Hematopoietic multipotent progenitor cell treated with erythropoietin and hydrocortisone succinate and interleukin-3 and kit ligand, for 8 days (in vitro differentiated cells): ENCODE measurements at regions not wholly inside any gene's neighbourhood (a gene's known extent, or its start where the extent isn't known, plus 50 kb on each side); places are given as distances from the start of the nearest gene placed in this dataset.
"Not testable (repeated sequence)": the region's sequence is repeated elsewhere in the genome, so short reads cannot be mapped to it uniquely, and the experiment has no call there.

Experiments used
- DNase-seq: peaks from one replicate; pipeline ENCODE4 v3.0.0-alpha.2; 2015

GRCh38 chr20:47867831-47868230, 82.5 kb upstream of the SULF2 start:
- no peak for DNase-seq

- no peak for DNase-seq
Measured at GRCh38 chr20:47866480-47866879, 81.2 kb upstream of the SULF2 start.

- DNase-seq: no peak
Measured at GRCh38 chr20:47865912-47866311, 80.6 kb upstream of the SULF2 start.

GRCh38 chr20:47865451-47865850, 80.2 kb upstream of the SULF2 start:
- DNase-seq: no peak

- DNase-seq: no peak
Measured at GRCh38 chr20:47863981-47864380, 78.7 kb upstream of the SULF2 start.

- DNase-seq: no peak
Measured at GRCh38 chr20:47863315-47863965, 78.2 kb upstream of the SULF2 start.

- no peak for DNase-seq
Measured at GRCh38 chr20:47862574-47863240, 77.4 kb upstream of the SULF2 start.

GRCh38 chr20:47861116-47861515, 75.8 kb upstream of the SULF2 start:
- no peak for DNase-seq

- no peak for DNase-seq
Measured at GRCh38 chr20:47860049-47860830, 75.0 kb upstream of the SULF2 start.

- DNase-seq: no peak
Measured at GRCh38 chr20:47859278-47859677, 74.0 kb upstream of the SULF2 start.

GRCh38 chr20:47857569-47858464, 72.5 kb upstream of the SULF2 start:
- DNase-seq: no peak

- DNase-seq: no peak
Measured at GRCh38 chr20:47857187-47857568, 71.9 kb upstream of the SULF2 start.

GRCh38 chr20:47855799-47856198, 70.5 kb upstream of the SULF2 start:
- no peak for DNase-seq

GRCh38 chr20:47854687-47855212, 69.5 kb upstream of the SULF2 start:
- peak; percentile 17 for DNase-seq

- no peak for DNase-seq
Measured at GRCh38 chr20:47851774-47852173, 66.5 kb upstream of the SULF2 start.

GRCh38 chr20:47850146-47850545, 64.9 kb upstream of the SULF2 start:
- DNase-seq: no peak

- no peak for DNase-seq
Measured at GRCh38 chr20:47849596-47849995, 64.3 kb upstream of the SULF2 start.

- DNase-seq: no peak
Measured at GRCh38 chr20:47849006-47849405, 63.7 kb upstream of the SULF2 start.

GRCh38 chr20:47848534-47848933, 63.3 kb upstream of the SULF2 start:
- not testable (repeated sequence) for DNase-seq

GRCh38 chr20:47847884-47848485, 62.7 kb upstream of the SULF2 start:
- no peak for DNase-seq

GRCh38 chr20:47847220-47847619, 61.9 kb upstream of the SULF2 start:
- DNase-seq: not testable (repeated sequence)

GRCh38 chr20:47846651-47847050, 61.4 kb upstream of the SULF2 start:
- not testable (repeated sequence) for DNase-seq
